HL-60 (cell line): ENCODE measurements at regions not wholly inside any gene's neighbourhood (a gene's known extent, or its start where the extent isn't known, plus 50 kb on each side); places are given as distances from the start of the nearest gene placed in this dataset.

Experiments used
- DNase-seq, 2 experiments: peaks; one replicate each; pipeline ENCODE4 v3.0.0-alpha.2; 2010 to 2020; ENCODE audit warnings: low read depth in 1 of 2, low spot score in 1 of 2
- H3K27ac ChIP-seq: fragments of 250-450 bp; sonication (Bioruptor Pico); replicated peaks from 2 replicates; pipeline ENCODE4 v1.5.1; 2020; ENCODE audit warnings: mild to moderate bottlenecking, moderate library complexity
- H3K27me3 ChIP-seq: fragments of 250-450 bp; sonication (Bioruptor Pico); 2 replicates; pipeline ENCODE4 v1.5.1; 2021; ENCODE audit warnings: mild to moderate bottlenecking, moderate library complexity; ENCODE audit not compliant: insufficient read depth, poor library complexity, severe bottlenecking
- H3K4me3 ChIP-seq: replicated peaks from 2 replicates; pipeline ENCODE4 v1.5.1; 2011; ENCODE audit warnings: mild to moderate bottlenecking, control low read depth, low read length; ENCODE audit not compliant: insufficient read depth
- CTCF ChIP-seq: IDR thresholded peaks from one replicate; pipeline ENCODE4 v1.5.1; 2011; ENCODE audit warnings: low read length, control low read depth, inconsistent platforms; ENCODE audit not compliant: insufficient read depth
- GABPA ChIP-seq: IDR thresholded peaks from 2 replicates; pipeline ENCODE4 v1.6.1; 2012; ENCODE audit warnings: low read depth
- POLR2AphosphoS5 ChIP-seq: IDR thresholded peaks from 2 replicates; pipeline ENCODE4 v1.6.1; 2012; ENCODE audit warnings: low read depth
- REST ChIP-seq: IDR thresholded peaks from 2 replicates; pipeline ENCODE4 v1.6.1; 2012; ENCODE audit warnings: low read depth; ENCODE audit not compliant: insufficient replicate concordance
- SPI1 ChIP-seq: IDR thresholded peaks from 2 replicates; pipeline ENCODE4 v1.6.1; 2012; ENCODE audit warnings: low read depth, mild to moderate bottlenecking, borderline replicate concordance

- Histone ChIP-seq H3K27me3 (no peaks in the 10 kb centered on the region), H3K4me3 (no peak overlapping the region), H3K27ac (no peak overlapping the region)
- DNase-seq: no peak
- TF ChIP-seq SPI1: no peak
- TF ChIP-seq POLR2AphosphoS5: no peak
- TF ChIP-seq REST: no peak
- TF ChIP-seq CTCF: no peak
Measured at GRCh38 chr6:115773741-115774140, 286.9 kb downstream of the FRK start.

- no peak for TF ChIP-seq POLR2AphosphoS5
- TF ChIP-seq SPI1: no peak
- TF ChIP-seq GABPA: no peak
- no peak for TF ChIP-seq CTCF
- TF ChIP-seq REST: no peak
- DNase-seq: no peak
Measured at GRCh38 chr6:115770851-115771250, 289.8 kb downstream of the FRK start.

GRCh38 chr6:115768500-115768899 is 292.2 kb downstream of the FRK start:
- TF ChIP-seq POLR2AphosphoS5 (no peak), SPI1 (no peak), CTCF (no peak), GABPA (no peak), REST (no peak)
- no peak for DNase-seq
- H3K4me3 ChIP-seq: no peak overlapping the region
- no peak overlapping the region for H3K27ac ChIP-seq
- no peaks in the 10 kb centered on the region for H3K27me3 ChIP-seq

More at GRCh38 chr6:115770851-115771250, 289.8 kb downstream of the FRK start:
- Histone ChIP-seq H3K27me3 (no peaks in the 10 kb centered on the region), H3K4me3 (no peak overlapping the region), H3K27ac (no peak overlapping the region)
